GM18499 (cell line): ENCODE measurements at regions not wholly inside any gene's neighbourhood (a gene's known extent, or its start where the extent isn't known, plus 50 kb on each side); places are given as distances from the start of the nearest gene placed in this dataset.

Experiments
- ATAC-seq: cut with Tn5 transposase; IDR thresholded peaks from one replicate; pipeline ENCODE4 v1.9.1; 2021; ENCODE audit warnings: moderate number of reproducible peaks; ENCODE audit not compliant: insufficient read depth, unreplicated experiment

GRCh38 chr6:144335311-144335861 lies 50.3 kb downstream of the UTRN start:
- ATAC-seq: no peak

- no peak for ATAC-seq
Observed at GRCh38 chr6:144335914-144336313, 50.8 kb downstream of the UTRN start.

GRCh38 chr6:144336900-144337299 lies 51.8 kb downstream of the UTRN start:
- ATAC-seq: no peak

GRCh38 chr6:144338474-144338873 lies 53.3 kb downstream of the UTRN start:
- ATAC-seq: no peak

GRCh38 chr6:144338951-144339700 lies 54.0 kb downstream of the UTRN start:
- ATAC-seq: no peak

GRCh38 chr6:144339859-144340452 lies 54.8 kb downstream of the UTRN start:
- ATAC-seq: no peak

GRCh38 chr6:144340541-144341371 lies 55.6 kb downstream of the UTRN start:
- ATAC-seq: no peak

- no peak for ATAC-seq
Observed at GRCh38 chr6:144341831-144342527, 56.8 kb downstream of the UTRN start.

GRCh38 chr6:144343701-144344428 lies 58.7 kb downstream of the UTRN start:
- peak; percentile 44 for ATAC-seq

- ATAC-seq: peak; percentile 17
Observed at GRCh38 chr6:144344646-144345045, 59.5 kb downstream of the UTRN start.

- ATAC-seq: no peak
Observed at GRCh38 chr6:144345451-144345850, 60.3 kb downstream of the UTRN start.

GRCh38 chr6:144346719-144347447 lies 61.7 kb downstream of the UTRN start:
- ATAC-seq: no peak

- no peak for ATAC-seq
Observed at GRCh38 chr6:144347448-144347759, 62.3 kb downstream of the UTRN start.

- ATAC-seq: no peak
Observed at GRCh38 chr6:144347933-144348332, 62.8 kb downstream of the UTRN start.

GRCh38 chr6:144349690-144350527 lies 64.8 kb downstream of the UTRN start:
- peak; percentile 31 for ATAC-seq

GRCh38 chr6:144350528-144350880 lies 65.4 kb downstream of the UTRN start:
- ATAC-seq: no peak

- no peak for ATAC-seq
Observed at GRCh38 chr6:144351379-144352127, 66.4 kb downstream of the UTRN start.

- no peak for ATAC-seq
Observed at GRCh38 chr6:144352331-144352730, 67.2 kb downstream of the UTRN start.
